Stimulated activated CD4-positive, alpha-beta T cell treated with anti-CD3 and anti-CD28 coated beads, Interleukin-12 subunit alpha, Interleukin-12 subunit beta, amount 100 ng/mL, for 24 hours (primary cell): ENCODE measurements at regions not wholly inside any gene's neighbourhood (a gene's known extent, or its start where the extent isn't known, plus 50 kb on each side); places are given as distances from the start of the nearest gene placed in this dataset.
"Not testable (repeated sequence)": the region's sequence is repeated elsewhere in the genome, so short reads cannot be mapped to it uniquely, and the experiment has no call there.

Experiments
- DNase-seq, 2 experiments: peaks; one replicate each; pipeline ENCODE4 v3.0.0-alpha.2; 2020; ENCODE audit warnings: low read depth in 2 of 2

- no peak for DNase-seq
Observed at GRCh38 chr6:112649853-112650252, 302.7 kb downstream of the RFPL4B start.

- DNase-seq = no peak
Observed at GRCh38 chr6:112651239-112651638, 304.1 kb downstream of the RFPL4B start.

GRCh38 chr6:112659912-112660311 lies 312.8 kb downstream of the RFPL4B start:
- no peak for DNase-seq

- DNase-seq = no peak
Observed at GRCh38 chr6:112660626-112661025, 313.5 kb downstream of the RFPL4B start.

- no peak for DNase-seq
Observed at GRCh38 chr6:112663698-112664097, 316.6 kb downstream of the RFPL4B start.

GRCh38 chr6:112665114-112665513 lies 318.0 kb downstream of the RFPL4B start:
- no peak for DNase-seq

- DNase-seq = no peak
Observed at GRCh38 chr6:112665815-112666214, 318.7 kb downstream of the RFPL4B start.

- DNase-seq = no peak
Observed at GRCh38 chr6:112667427-112667826, 320.3 kb downstream of the RFPL4B start.

GRCh38 chr6:112680091-112680490 lies 333.0 kb downstream of the RFPL4B start:
- DNase-seq = no peak

- no peak for DNase-seq
Observed at GRCh38 chr6:112682071-112682470, 334.9 kb downstream of the RFPL4B start.

- no peak for DNase-seq
Observed at GRCh38 chr6:112683106-112683505, 336.0 kb downstream of the RFPL4B start.

GRCh38 chr6:112683926-112684325 lies 336.8 kb downstream of the RFPL4B start:
- DNase-seq = no peak

GRCh38 chr6:112685521-112686220 lies 338.5 kb downstream of the RFPL4B start:
- DNase-seq = not testable (repeated sequence)

- not testable (repeated sequence) for DNase-seq
Observed at GRCh38 chr6:112688487-112689165, 341.5 kb downstream of the RFPL4B start.

- DNase-seq = not testable (repeated sequence)
Observed at GRCh38 chr6:112689183-112689858, 342.2 kb downstream of the RFPL4B start.

- DNase-seq = no peak
Observed at GRCh38 chr6:112690497-112691202, 343.5 kb downstream of the RFPL4B start.

- no peak for DNase-seq
Observed at GRCh38 chr6:112691289-112691688, 344.2 kb downstream of the RFPL4B start.

- no peak for DNase-seq
Observed at GRCh38 chr6:112695001-112695400, 347.9 kb downstream of the RFPL4B start.

GRCh38 chr6:112697265-112697664 lies 350.1 kb downstream of the RFPL4B start:
- no peak for DNase-seq

- DNase-seq = no peak
Observed at GRCh38 chr6:112701201-112701600, 354.1 kb downstream of the RFPL4B start.

- DNase-seq = no peak
Observed at GRCh38 chr6:112710710-112711109, 363.6 kb downstream of the RFPL4B start.

GRCh38 chr6:112713402-112713801 lies 366.3 kb downstream of the RFPL4B start:
- no peak for DNase-seq
